Osteocyte (in vitro differentiated cells): ENCODE measurements at regions not wholly inside any gene's neighbourhood (a gene's known extent, or its start where the extent isn't known, plus 50 kb on each side); places are given as distances from the start of the nearest gene placed in this dataset.

Experiments used
- DNase-seq: peaks from one replicate; pipeline ENCODE4 v3.0.0; 2021; ENCODE audit warnings: mixed read lengths; ENCODE audit not compliant: unreplicated experiment; ENCODE audit errors: extremely low spot score
- H3K27ac Mint-ChIP-seq: one replicate; pipeline ENCODE4 v1.8.0; 2021; ENCODE audit warnings: mild to moderate bottlenecking, mixed read lengths; ENCODE audit not compliant: unreplicated experiment
- H3K27me3 Mint-ChIP-seq: one replicate; pipeline ENCODE4 v1.8.0; 2021; ENCODE audit warnings: mixed read lengths; ENCODE audit not compliant: unreplicated experiment
- H3K36me3 Mint-ChIP-seq: one replicate; pipeline ENCODE4 v1.8.0; 2021; ENCODE audit warnings: mixed read lengths; ENCODE audit not compliant: unreplicated experiment
- H3K4me1 Mint-ChIP-seq: one replicate; pipeline ENCODE4 v1.8.0; 2021; ENCODE audit warnings: mixed read lengths; ENCODE audit not compliant: unreplicated experiment
- H3K4me3 Mint-ChIP-seq: one replicate; pipeline ENCODE4 v1.8.0; 2021; ENCODE audit warnings: mild to moderate bottlenecking, moderate library complexity, mixed read lengths; ENCODE audit not compliant: unreplicated experiment
- H3K9me3 Mint-ChIP-seq: one replicate; pipeline ENCODE4 v1.8.0; 2021; ENCODE audit warnings: mixed read lengths; ENCODE audit not compliant: unreplicated experiment
- CTCF ChIP-seq: fragments of 200-600 bp; sonication (generic); IDR thresholded peaks from 2 replicates; pipeline ENCODE4 v1.5.0; 2021; ENCODE audit warnings: antibody characterized with exemption, mild to moderate bottlenecking, moderate library complexity

DNA sequence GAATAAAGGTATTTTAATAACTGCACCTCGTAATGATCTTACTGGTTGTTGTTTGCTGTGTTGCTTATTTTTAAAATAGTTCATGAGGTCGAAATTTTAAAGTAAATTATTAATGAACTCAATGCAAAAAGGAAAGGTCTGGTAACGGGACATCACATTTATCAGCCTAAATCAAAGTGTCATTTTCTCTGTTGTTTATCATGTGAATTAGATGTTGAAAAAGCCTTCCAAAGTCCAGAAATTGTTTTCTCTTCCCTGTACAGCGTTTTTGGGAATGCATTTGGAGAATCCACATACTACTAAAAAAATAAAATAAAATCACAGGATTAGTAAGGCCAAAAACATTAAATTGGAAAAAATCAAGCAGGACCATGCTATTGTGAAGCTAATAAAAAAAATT is 339.2 kb upstream of the NECTIN3 start:
- no peaks in the 10 kb centered on the region for H3K36me3 Mint-ChIP-seq
- no peak for DNase-seq
- no peak overlapping the region for H3K4me3 Mint-ChIP-seq
- no peak for TF ChIP-seq CTCF
- no peaks in the 10 kb centered on the region for H3K4me1 Mint-ChIP-seq
- no peak overlapping the region for H3K27ac Mint-ChIP-seq
- H3K9me3 Mint-ChIP-seq: peaks cover 12% of the 10 kb centered on the region
- H3K27me3 Mint-ChIP-seq: no peaks in the 10 kb centered on the region

DNA sequence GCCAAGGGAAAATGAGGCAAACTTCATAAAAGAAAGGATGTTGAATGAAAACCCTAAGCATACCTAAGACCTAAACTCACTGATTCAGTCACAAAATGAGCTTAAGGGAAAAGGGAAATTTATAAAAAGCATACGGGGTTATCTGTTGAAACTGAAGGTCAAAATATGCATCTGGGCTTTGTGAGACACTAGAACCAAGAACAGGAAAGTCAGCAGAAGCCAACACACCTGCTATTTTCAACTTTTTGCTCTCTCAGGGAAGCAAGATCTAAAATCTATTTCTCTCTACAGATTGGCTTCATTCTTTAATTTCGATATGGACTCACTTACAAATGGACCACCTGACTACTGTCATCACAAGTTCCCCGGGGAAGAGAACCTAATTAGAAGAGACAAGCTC is 338.6 kb upstream of the NECTIN3 start:
- Mint-ChIP-seq H3K4me1 (no peaks in the 10 kb centered on the region), H3K36me3 (no peaks in the 10 kb centered on the region), H3K4me3 (no peak overlapping the region), H3K27me3 (no peaks in the 10 kb centered on the region), H3K27ac (no peak overlapping the region), H3K9me3 (peaks cover 12% of the 10 kb centered on the region)
- TF ChIP-seq CTCF: no peak
- DNase-seq: no peak

GRCh38 chr3:110734524-110734923 is 337.1 kb upstream of the NECTIN3 start:
- TF ChIP-seq CTCF: no peak
- no peaks in the 10 kb centered on the region for H3K36me3 Mint-ChIP-seq
- H3K9me3 Mint-ChIP-seq: peaks cover 7% of the 10 kb centered on the region
- H3K27me3 Mint-ChIP-seq: no peaks in the 10 kb centered on the region
- DNase-seq: no peak
- H3K4me1 Mint-ChIP-seq: no peaks in the 10 kb centered on the region
- no peak overlapping the region for H3K4me3 Mint-ChIP-seq
- no peak overlapping the region for H3K27ac Mint-ChIP-seq

- Mint-ChIP-seq H3K27me3 (no peaks in the 10 kb centered on the region), H3K4me1 (no peaks in the 10 kb centered on the region), H3K36me3 (no peaks in the 10 kb centered on the region), H3K27ac (no peak overlapping the region), H3K9me3 (no peaks in the 10 kb centered on the region), H3K4me3 (no peak overlapping the region)
- no peak for DNase-seq
- no peak for TF ChIP-seq CTCF
Measured at GRCh38 chr3:110736332-110736731, 335.3 kb upstream of the NECTIN3 start.

GRCh38 chr3:110738531-110738930 is 333.1 kb upstream of the NECTIN3 start:
- H3K4me1 Mint-ChIP-seq: no peaks in the 10 kb centered on the region
- no peaks in the 10 kb centered on the region for H3K27me3 Mint-ChIP-seq
- no peaks in the 10 kb centered on the region for H3K9me3 Mint-ChIP-seq
- no peak overlapping the region for H3K4me3 Mint-ChIP-seq
- DNase-seq: no peak
- H3K36me3 Mint-ChIP-seq: no peaks in the 10 kb centered on the region
- H3K27ac Mint-ChIP-seq: no peak overlapping the region
- TF ChIP-seq CTCF: no peak
